ENCODE measurements at regions not wholly inside any gene's neighbourhood (a gene's known extent, or its start where the extent isn't known, plus 50 kb on each side); places are given as distances from the start of the nearest gene placed in this dataset.

DNA sequence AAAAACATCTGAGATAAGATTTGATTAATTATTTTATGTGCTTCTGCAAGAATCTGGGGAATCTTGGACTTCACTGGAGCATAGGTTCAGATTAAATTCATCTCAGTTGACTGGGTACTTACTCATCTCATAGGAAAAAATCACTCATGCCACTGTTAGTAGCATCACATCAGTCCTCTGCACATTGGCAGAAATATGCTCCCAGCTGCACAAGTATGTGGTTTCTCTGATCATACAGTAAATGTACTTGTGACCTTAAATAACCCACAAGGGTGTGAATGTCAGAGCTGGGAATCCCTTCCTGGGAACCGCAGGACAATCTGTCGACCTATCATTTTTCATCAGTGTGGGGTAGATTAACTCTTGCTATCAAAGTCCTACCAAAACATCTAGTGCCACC, 203.7 kb upstream of the SLC24A2 start:
- Histone ChIP-seq H3K27me3 (no peaks in the 10 kb centered on the region), H3K27ac (no peak overlapping the region), H3K36me3 (no peaks in the 10 kb centered on the region), H3K4me3 (no peak overlapping the region), H3K9me3 (no peaks in the 10 kb centered on the region), H3K4me1 (no peaks in the 10 kb centered on the region)
- no peak for DNase-seq
- no peak for TF ChIP-seq POLR2A (IDR thresholded peaks at IDR 0.05)
- TF ChIP-seq EP300 (IDR thresholded peaks at IDR 0.05), result no peak
- intact Hi-C loops (cut with DNase I; ENCODE audit: low total_unique reads), result no loop called here
- WGBS, 5 donors, result 34 to 70% (median 52%) methylated on average over 2 of the region's 2 CpGs

DNA sequence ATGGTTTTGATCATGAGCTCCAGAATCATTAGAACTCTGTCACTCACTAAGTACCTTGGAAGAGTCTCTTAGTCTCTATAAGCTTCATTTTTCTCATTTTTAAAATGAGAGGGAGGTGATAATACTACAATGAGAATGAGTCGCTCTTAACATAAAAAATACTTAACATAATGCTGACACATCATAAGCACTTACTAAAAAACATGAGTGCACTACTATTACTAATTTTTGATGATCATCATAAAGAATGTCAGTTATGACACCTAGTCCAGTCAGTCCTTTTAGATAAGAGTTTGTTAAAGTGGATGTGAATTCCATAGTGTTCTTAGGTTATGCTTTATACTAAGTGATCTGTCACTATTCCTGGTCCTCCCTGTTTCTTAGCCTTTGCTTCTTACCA, 200.4 kb upstream of the SLC24A2 start:
- intact Hi-C loops (cut with DNase I; ENCODE audit: low total_unique reads), result no loop called here
- 83 to 98% (median 91%) methylated on average over 1 of the region's 1 CpG for WGBS, 5 donors
- Histone ChIP-seq H3K36me3 (no peaks in the 10 kb centered on the region), H3K4me3 (no peak overlapping the region), H3K27ac (no peak overlapping the region), H3K4me1 (no peaks in the 10 kb centered on the region), H3K9me3 (no peaks in the 10 kb centered on the region), H3K27me3 (no peaks in the 10 kb centered on the region)
- TF ChIP-seq POLR2A (IDR thresholded peaks at IDR 0.05) (no peak), EP300 (IDR thresholded peaks at IDR 0.05) (no peak), POLR2AphosphoS5 (IDR thresholded peaks at IDR 0.05) (no peak)
- TF ChIP-seq, protein P1, sequence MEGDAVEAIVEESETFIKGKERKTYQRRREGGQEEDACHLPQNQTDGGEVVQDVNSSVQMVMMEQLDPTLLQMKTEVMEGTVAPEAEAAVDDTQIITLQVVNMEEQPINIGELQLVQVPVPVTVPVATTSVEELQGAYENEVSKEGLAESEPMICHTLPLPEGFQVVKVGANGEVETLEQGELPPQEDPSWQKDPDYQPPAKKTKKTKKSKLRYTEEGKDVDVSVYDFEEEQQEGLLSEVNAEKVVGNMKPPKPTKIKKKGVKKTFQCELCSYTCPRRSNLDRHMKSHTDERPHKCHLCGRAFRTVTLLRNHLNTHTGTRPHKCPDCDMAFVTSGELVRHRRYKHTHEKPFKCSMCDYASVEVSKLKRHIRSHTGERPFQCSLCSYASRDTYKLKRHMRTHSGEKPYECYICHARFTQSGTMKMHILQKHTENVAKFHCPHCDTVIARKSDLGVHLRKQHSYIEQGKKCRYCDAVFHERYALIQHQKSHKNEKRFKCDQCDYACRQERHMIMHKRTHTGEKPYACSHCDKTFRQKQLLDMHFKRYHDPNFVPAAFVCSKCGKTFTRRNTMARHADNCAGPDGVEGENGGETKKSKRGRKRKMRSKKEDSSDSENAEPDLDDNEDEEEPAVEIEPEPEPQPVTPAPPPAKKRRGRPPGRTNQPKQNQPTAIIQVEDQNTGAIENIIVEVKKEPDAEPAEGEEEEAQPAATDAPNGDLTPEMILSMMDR (IDR thresholded peaks at IDR 0.05), result no peak
- DNase-seq, result no peak

DNA sequence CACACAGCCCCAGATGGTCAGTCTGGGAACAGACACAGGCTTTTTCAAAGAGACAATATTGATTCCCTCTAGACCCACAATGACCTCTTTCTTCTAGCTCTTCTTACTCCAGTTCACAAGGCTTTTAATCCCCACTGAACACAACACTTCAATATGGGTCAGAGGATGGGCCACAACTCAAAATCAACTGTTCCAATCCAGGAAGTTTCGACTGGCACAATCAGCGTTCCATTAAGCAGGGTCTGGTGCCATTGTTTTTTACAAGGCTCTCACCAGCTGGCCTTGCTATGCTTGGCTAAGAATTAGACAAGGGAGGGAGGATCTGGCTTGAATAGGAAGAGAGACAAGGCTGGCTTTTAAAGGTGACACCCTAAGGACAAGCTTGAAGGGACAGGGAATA, 199.4 kb upstream of the SLC24A2 start:
- no peaks in the 10 kb centered on the region for H3K4me1 ChIP-seq
- no peak overlapping the region for H3K4me3 ChIP-seq
- intact Hi-C loops (cut with DNase I; ENCODE audit: low total_unique reads), result no loop called here
- H3K27ac ChIP-seq, result no peak overlapping the region
- WGBS, 5 donors, result 70 to 82% (median 79%) methylated on average over 2 of the region's 2 CpGs
- H3K9me3 ChIP-seq, result no peaks in the 10 kb centered on the region
- TF ChIP-seq EP300 (IDR thresholded peaks at IDR 0.05), result no peak
- TF ChIP-seq POLR2AphosphoS5 (IDR thresholded peaks at IDR 0.05), result no peak
- no peak for TF ChIP-seq POLR2A (IDR thresholded peaks at IDR 0.05)
- TF ChIP-seq, protein P1 (IDR thresholded peaks at IDR 0.05), result no peak
- H3K36me3 ChIP-seq, result no peaks in the 10 kb centered on the region
- H3K27me3 ChIP-seq, result no peaks in the 10 kb centered on the region
- DNase-seq, result no peak

DNA sequence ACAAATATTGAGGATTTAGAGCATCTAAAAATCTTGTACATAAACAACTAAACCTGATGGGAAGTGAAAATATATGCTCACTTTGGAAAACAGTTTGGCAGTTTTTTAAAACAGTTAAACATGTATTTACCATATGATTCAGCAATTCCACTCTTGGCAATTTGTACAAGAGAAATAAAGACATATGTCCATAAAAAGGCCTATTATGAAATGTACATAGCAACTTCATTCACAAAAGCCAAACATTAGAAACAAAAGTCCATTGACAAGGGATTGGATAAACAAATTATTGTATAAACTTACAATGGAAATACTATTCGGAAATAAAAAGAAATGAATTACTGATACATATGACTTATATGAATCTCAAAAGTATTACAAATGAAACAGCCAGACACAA, 196.2 kb upstream of the SLC24A2 start:
- intact Hi-C loops (cut with DNase I; ENCODE audit: low total_unique reads), result no loop called here
- Histone ChIP-seq H3K27me3 (no peaks in the 10 kb centered on the region), H3K9me3 (no peaks in the 10 kb centered on the region), H3K27ac (no peak overlapping the region), H3K4me3 (no peak overlapping the region), H3K4me1 (no peaks in the 10 kb centered on the region), H3K36me3 (no peaks in the 10 kb centered on the region)
- no peak for TF ChIP-seq POLR2A (IDR thresholded peaks at IDR 0.05)
- TF ChIP-seq POLR2AphosphoS5 (IDR thresholded peaks at IDR 0.05), result no peak
- TF ChIP-seq EP300 (IDR thresholded peaks at IDR 0.05), result no peak
- TF ChIP-seq, protein P1 (IDR thresholded peaks at IDR 0.05), result no peak
- 59 to 81% (median 77%) methylated on average over 1 of the region's 1 CpG for WGBS, 5 donors
- DNase-seq, result no peak

GRCh38 chr9:19976226-19976625, 187.4 kb upstream of the SLC24A2 start:
- intact Hi-C loops (cut with DNase I; ENCODE audit: low total_unique reads), result no loop called here
- no peaks in the 10 kb centered on the region for H3K27me3 ChIP-seq
- H3K4me1 ChIP-seq, result no peaks in the 10 kb centered on the region
- TF ChIP-seq, protein P1 (IDR thresholded peaks at IDR 0.05), result no peak
- TF ChIP-seq EP300 (IDR thresholded peaks at IDR 0.05) (no peak), POLR2AphosphoS5 (IDR thresholded peaks at IDR 0.05) (no peak), POLR2A (IDR thresholded peaks at IDR 0.05) (no peak)
- no peaks in the 10 kb centered on the region for H3K9me3 ChIP-seq
- no peaks in the 10 kb centered on the region for H3K36me3 ChIP-seq
- H3K27ac ChIP-seq, result no peak overlapping the region
- no peak overlapping the region for H3K4me3 ChIP-seq
- DNase-seq, result peak in 1 of 2 donors; percentile 20

Measured in stomach (tissue), 8 donors.